ENCODE measurements at regions not wholly inside any gene's neighbourhood (a gene's known extent, or its start where the extent isn't known, plus 50 kb on each side); places are given as distances from the start of the nearest gene placed in this dataset.

GRCh38 chr3:70543493-70543892, 231.1 kb upstream of the MDFIC2 start:
- TF ChIP-seq CTCF (IDR thresholded peaks at IDR 0.05; ENCODE audit: borderline replicate concordance, extremely low read depth, low read length, poor library complexity, severe bottlenecking), result no peak
- no peak for TF ChIP-seq EZH2 (IDR thresholded peaks at IDR 0.05; ENCODE audit: borderline replicate concordance, low read depth, low read length, severe bottlenecking)
